Muscle of leg (tissue), 3 donors: ENCODE measurements at regions not wholly inside any gene's neighbourhood (a gene's known extent, or its start where the extent isn't known, plus 50 kb on each side); places are given as distances from the start of the nearest gene placed in this dataset.

Experiments used
- DNase-seq: peaks from one replicate; pipeline ENCODE4 v3.0.0; 2013
- H3K27ac ChIP-seq: one replicate; pipeline ENCODE4 v1.5.1; 2013; ENCODE audit warnings: mild to moderate bottlenecking, low read length, control low read depth
- H3K27me3 ChIP-seq: one replicate; pipeline ENCODE4 v1.6.1; 2013; ENCODE audit warnings: low read length; ENCODE audit not compliant: control insufficient read depth, insufficient read depth
- H3K36me3 ChIP-seq: one replicate; pipeline ENCODE4 v1.6.1; 2013; ENCODE audit warnings: low read length; ENCODE audit not compliant: control insufficient read depth, insufficient read depth
- H3K4me1 ChIP-seq: one replicate; pipeline ENCODE4 v1.6.1; 2013; ENCODE audit warnings: low read length; ENCODE audit not compliant: control insufficient read depth, insufficient read depth
- H3K4me3 ChIP-seq: one replicate; pipeline ENCODE4 v1.5.1; 2013; ENCODE audit warnings: low read length, control low read depth
- H3K9me3 ChIP-seq: replicated peaks from 2 replicates; pipeline ENCODE4 v1.6.1; 2013; ENCODE audit warnings: low read depth, low read length; ENCODE audit not compliant: control insufficient read depth
- WGBS: methylation state at CpG from one replicate; pipeline ENCODE4 v1.1.5; 2013; ENCODE audit warnings: missing lambda C conversion rate; ENCODE audit not compliant: insufficient coverage; 5-methylcytosine and 5-hydroxymethylcytosine counted together

DNA sequence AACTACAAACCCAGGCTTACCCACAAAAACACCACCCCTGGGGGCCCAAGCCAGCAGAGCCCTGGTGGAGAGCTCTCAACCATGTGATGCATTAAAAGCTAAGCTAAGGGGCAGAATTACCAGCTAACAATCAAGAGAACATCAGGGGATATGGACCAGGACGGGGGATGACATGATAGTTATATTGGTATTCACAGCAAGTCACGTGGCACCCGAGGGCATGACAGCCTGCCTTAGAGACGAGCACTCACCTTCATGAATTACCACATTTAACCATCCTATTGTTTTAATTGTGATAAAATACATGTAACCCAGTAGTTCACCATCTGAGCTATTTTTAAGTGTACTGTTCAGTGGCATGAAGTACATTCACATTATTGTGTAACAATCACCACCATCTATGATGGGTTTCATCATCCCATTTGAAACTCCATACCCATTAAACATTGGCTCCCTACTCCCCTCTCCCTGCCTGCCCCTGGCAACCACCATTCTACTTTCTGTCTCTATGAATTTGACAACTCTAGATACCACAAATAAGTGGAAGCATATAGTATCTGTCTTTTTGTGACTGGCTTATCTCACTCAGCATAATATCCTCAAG, 245.6 kb downstream of the ANAPC1 start:
- DNase-seq, result no peak
- Histone ChIP-seq H3K9me3 (peaks cover 6% of the 10 kb centered on the region), H3K4me3 (no peak overlapping the region), H3K4me1 (no peaks in the 10 kb centered on the region), H3K27ac (no peak overlapping the region), H3K27me3 (no peaks in the 10 kb centered on the region), H3K36me3 (no peaks in the 10 kb centered on the region)
- WGBS, result no CpG with 5 or more reads among the region's 4 CpGs

DNA sequence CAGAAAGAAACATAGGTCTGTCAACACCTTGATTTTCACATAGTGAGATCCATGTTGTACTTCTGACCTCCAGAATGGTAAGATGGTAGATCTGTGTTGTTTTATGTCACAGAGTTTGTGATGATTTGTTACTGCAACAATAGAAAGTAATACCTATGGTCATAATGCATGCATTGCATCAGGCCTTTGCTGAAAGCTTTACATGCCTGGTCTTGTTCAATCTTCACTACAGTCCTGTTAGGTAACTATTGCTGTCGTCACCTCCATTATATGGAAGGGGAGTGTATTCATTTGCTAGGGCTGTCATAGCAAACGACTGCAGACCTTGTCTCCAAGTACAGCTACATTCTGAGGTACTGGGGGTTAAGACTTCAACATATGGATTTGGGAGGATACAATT, 243.5 kb downstream of the ANAPC1 start:
- H3K9me3 ChIP-seq, result peaks cover 3% of the 10 kb centered on the region
- no peaks in the 10 kb centered on the region for H3K27me3 ChIP-seq
- no peak overlapping the region for H3K27ac ChIP-seq
- no peak for DNase-seq
- H3K36me3 ChIP-seq, result no peaks in the 10 kb centered on the region
- H3K4me1 ChIP-seq, result no peaks in the 10 kb centered on the region
- WGBS, result no CpG with 5 or more reads among the region's 2 CpGs
- no peak overlapping the region for H3K4me3 ChIP-seq

DNA sequence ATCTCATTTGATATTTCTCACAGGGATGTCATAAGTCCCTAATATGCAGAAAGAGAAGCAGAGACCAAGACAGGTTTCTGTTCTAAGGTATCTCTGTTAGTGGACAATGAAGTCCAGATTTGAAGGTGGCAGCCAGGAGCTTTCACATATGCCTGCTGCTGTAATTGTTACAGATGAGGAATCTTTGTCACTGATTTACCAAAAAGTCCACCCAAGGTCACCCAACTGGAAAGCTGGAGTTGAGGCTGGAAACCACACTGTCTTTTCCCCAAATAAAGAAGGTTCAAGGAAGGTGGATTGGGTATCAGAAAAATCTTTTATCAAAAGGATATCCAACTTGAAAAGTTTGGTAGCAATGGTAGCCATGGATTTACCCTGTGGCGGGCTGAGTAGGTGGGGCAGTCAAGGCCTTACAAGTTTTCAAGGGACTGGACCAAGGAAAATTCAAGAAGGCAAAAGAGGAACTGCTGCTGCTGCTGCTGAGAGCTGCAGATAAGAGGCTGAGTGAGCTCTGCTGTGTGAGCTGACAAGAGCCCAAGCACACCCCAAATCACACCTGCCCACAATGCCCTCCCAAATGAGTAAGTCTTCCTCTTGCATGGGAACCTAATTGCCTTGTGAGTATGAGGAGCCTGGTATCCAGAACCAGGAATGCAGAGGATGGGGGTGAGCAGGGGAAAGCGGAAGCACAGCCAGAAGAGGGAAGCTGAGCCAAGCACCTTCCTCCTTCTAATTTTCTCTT, 241.2 kb downstream of the ANAPC1 start:
- no peak for DNase-seq
- Histone ChIP-seq H3K4me3 (no peak overlapping the region), H3K27ac (no peak overlapping the region), H3K36me3 (no peaks in the 10 kb centered on the region), H3K4me1 (no peaks in the 10 kb centered on the region), H3K27me3 (no peaks in the 10 kb centered on the region), H3K9me3 (peaks cover 4% of the 10 kb centered on the region)
- WGBS, result 80% methylated on average over 1 of the region's 2 CpGs

DNA sequence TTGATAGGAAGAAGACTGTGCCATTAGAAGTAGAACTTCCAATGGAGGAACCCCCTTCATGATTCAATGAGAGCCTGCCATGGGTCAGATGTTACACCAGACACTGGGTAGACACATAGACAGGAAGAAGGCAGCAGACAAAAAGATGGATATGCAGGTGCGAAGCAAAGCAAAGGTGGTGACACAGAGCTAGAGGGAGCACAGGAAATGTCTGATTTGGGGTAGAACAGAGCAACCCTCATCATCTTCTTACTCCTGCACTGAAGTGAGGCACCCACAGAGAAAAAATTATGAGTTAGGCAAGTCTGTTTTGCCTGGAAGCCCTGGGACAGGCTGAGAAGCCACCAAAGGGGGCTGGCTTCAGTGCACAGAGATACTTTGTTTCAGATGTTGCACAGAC, 240.2 kb downstream of the ANAPC1 start:
- no peaks in the 10 kb centered on the region for H3K4me1 ChIP-seq
- no CpG with 5 or more reads among the region's 1 CpG for WGBS
- no peaks in the 10 kb centered on the region for H3K27me3 ChIP-seq
- H3K27ac ChIP-seq, result no peak overlapping the region
- no peak for DNase-seq
- no peaks in the 10 kb centered on the region for H3K36me3 ChIP-seq
- H3K9me3 ChIP-seq, result peaks cover 2% of the 10 kb centered on the region
- H3K4me3 ChIP-seq, result no peak overlapping the region

DNA sequence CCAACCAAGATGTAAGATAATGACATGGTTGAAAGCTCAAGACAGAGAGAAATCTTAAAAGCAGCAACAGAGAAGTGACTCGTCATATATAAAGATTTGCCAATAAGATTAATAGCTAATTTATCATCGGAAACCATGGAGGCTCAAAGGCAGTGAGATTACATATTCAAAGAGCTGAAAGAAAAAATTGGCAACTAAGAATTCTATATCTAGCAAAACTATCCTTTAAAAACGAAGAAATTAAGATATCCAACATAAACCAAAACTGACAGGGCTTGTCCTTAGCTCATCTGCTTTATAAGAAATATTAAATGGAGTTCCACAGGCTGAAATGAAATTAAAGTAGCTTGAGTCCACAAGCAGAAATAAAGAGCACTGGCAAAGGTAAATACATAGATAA, 236.6 kb downstream of the ANAPC1 start:
- Histone ChIP-seq H3K36me3 (no peaks in the 10 kb centered on the region), H3K4me3 (no peak overlapping the region), H3K4me1 (no peaks in the 10 kb centered on the region), H3K9me3 (peaks cover 2% of the 10 kb centered on the region), H3K27me3 (no peaks in the 10 kb centered on the region), H3K27ac (no peak overlapping the region)
- WGBS, result no CpG with 5 or more reads among the region's 3 CpGs
- DNase-seq, result no peak

DNA sequence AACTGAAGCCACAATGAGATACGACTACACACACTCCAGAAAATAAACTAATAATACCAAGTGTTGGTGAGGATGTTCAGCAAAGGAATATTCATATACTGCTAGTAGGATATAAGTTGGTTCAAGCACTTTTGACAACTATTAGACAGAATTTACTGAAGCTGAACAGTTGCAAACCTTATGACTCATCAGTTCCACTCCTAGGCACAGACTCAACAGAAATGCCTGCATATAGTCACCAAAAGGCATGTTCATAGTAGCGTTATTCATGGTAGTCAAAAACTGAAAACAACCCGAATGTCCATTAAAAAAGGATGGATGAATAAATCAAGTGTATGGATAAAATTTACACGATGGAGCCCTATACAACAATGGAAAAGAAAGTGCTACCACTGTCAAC, 232.0 kb downstream of the ANAPC1 start:
- Histone ChIP-seq H3K27ac (no peak overlapping the region), H3K4me3 (no peak overlapping the region), H3K9me3 (peaks cover under 1% of the 10 kb centered on the region), H3K27me3 (no peaks in the 10 kb centered on the region), H3K36me3 (no peaks in the 10 kb centered on the region), H3K4me1 (peaks cover 4% of the 10 kb centered on the region)
- WGBS, result no CpG with 5 or more reads among the region's 4 CpGs
- DNase-seq, result no peak

DNA sequence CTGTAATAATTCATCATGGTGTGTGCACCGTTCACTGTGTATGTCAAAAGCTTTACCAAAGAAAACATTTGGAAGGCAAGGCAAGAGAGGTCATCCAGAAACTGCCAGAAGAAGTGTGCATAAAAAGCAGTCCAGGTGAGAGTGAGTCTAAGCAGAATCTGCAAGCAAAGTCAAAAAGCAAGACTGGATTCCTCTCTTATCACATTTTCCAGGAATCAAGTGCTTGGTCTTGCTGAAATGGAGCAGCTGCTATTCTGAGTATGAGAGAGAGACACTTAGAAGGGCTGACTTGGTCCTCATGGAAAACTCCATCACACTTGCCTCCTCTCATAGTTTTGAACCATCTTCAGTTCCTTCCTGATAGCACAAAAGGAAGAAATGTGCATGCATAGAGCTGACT, 231.3 kb downstream of the ANAPC1 start:
- H3K9me3 ChIP-seq, result no peaks in the 10 kb centered on the region
- no peaks in the 10 kb centered on the region for H3K27me3 ChIP-seq
- no peak overlapping the region for H3K4me3 ChIP-seq
- no peak overlapping the region for H3K27ac ChIP-seq
- WGBS, result no CpG with 5 or more reads among the region's 1 CpG
- no peak for DNase-seq
- no peaks in the 10 kb centered on the region for H3K36me3 ChIP-seq
- H3K4me1 ChIP-seq, result peaks cover 4% of the 10 kb centered on the region

DNA sequence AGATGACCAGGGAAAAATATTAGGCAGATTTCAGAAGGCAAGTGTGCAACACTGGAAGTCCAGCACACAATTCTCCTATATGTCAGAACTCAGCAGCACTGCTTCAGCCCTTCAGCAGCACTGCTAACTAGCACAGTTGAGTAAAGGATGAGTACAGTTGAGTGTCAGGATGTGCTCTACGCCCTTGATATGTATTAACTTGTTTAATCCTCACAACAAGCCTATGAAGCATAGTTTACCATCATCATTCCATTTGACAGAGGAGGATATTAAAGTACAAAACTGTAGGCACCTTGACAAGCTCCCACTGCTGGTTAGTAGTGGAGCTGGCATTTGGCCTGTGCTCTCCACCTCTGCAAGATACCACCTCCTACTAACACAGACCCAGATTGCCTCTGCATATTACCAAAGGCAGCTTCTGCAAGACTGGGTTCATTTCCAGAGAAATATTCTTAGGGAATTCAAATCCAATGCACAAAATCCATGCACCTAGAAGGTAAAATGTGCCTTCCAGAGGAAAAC, 230.8 kb downstream of the ANAPC1 start:
- H3K36me3 ChIP-seq, result no peaks in the 10 kb centered on the region
- no peaks in the 10 kb centered on the region for H3K9me3 ChIP-seq
- no peak overlapping the region for H3K4me3 ChIP-seq
- WGBS, result no CpG with 5 or more reads among the region's 1 CpG
- no peak for DNase-seq
- H3K27me3 ChIP-seq, result no peaks in the 10 kb centered on the region
- H3K4me1 ChIP-seq, result peaks cover 4% of the 10 kb centered on the region
- H3K27ac ChIP-seq, result no peak overlapping the region

DNA sequence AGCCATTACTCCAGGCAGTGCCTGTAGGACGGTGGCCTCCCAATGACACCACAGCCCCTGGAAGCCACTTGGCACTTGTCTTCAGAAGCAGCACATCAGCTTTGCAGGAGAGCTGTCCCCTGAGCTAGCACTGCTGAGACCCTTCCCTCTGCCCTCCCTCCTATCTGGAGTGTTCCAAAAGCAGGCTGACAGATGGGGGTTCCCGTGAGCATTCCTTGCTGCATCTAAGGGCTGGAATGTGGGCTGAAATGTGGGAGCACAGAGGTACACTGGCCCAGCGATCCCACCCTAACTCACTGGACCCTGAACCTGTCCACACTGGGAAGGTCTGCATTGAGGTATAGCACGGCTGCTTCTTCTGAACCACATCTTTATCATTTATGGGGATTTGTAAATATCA, 230.1 kb downstream of the ANAPC1 start:
- peaks cover 4% of the 10 kb centered on the region for H3K4me1 ChIP-seq
- no peak overlapping the region for H3K4me3 ChIP-seq
- no peak for DNase-seq
- no peak overlapping the region for H3K27ac ChIP-seq
- no peaks in the 10 kb centered on the region for H3K36me3 ChIP-seq
- H3K9me3 ChIP-seq, result no peaks in the 10 kb centered on the region
- H3K27me3 ChIP-seq, result no peaks in the 10 kb centered on the region
- 50% methylated on average over 1 of the region's 4 CpGs for WGBS

DNA sequence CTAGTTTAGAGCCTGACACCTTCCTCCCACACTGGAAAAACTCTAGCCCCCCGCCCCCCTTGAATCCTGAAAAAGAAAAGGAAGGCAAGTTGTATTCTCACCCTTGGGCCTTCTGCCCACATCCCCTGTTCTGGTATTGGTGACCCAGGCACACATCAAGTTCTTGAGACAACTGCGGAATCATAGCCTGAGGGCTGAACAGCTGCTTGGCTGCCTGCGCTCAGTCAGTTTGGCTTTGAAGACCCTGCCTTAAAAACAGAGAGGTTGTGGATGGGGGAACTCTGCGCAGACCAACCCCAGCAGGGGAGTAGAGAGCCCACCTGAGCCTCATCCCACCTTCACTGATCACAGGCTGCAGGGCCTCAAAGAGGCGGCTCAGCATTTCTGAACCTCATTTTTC, 229.2 kb downstream of the ANAPC1 start:
- no peak overlapping the region for H3K27ac ChIP-seq
- H3K4me1 ChIP-seq, result peaks cover 4% of the 10 kb centered on the region
- DNase-seq, result no peak
- no peaks in the 10 kb centered on the region for H3K27me3 ChIP-seq
- no peaks in the 10 kb centered on the region for H3K9me3 ChIP-seq
- 88% methylated on average over 2 of the region's 5 CpGs for WGBS
- H3K36me3 ChIP-seq, result no peaks in the 10 kb centered on the region
- no peak overlapping the region for H3K4me3 ChIP-seq
